ENCODE measurements at regions not wholly inside any gene's neighbourhood (a gene's known extent, or its start where the extent isn't known, plus 50 kb on each side); places are given as distances from the start of the nearest gene placed in this dataset.
"Not testable (repeated sequence)": the region's sequence is repeated elsewhere in the genome, so short reads cannot be mapped to it uniquely, and the experiment has no call there.

GRCh38 chr16:48960830-48961229 lies 320.8 kb downstream of the CBLN1 start:
- DNase-seq (ENCODE audit: extremely low read depth, low read depth), result no peak
- no peak for TF ChIP-seq CTCF (IDR thresholded peaks at IDR 0.05; ENCODE audit: low read depth, low read length)

- DNase-seq (ENCODE audit: extremely low read depth, low read depth), result no peak
Measured at GRCh38 chr16:48959747-48960146, 321.9 kb downstream of the CBLN1 start.

GRCh38 chr16:48959204-48959603 lies 322.4 kb downstream of the CBLN1 start:
- no peak for DNase-seq (ENCODE audit: extremely low read depth, low read depth)

More at GRCh38 chr16:48959747-48960146, 321.9 kb downstream of the CBLN1 start:
- no peak for TF ChIP-seq CTCF (IDR thresholded peaks at IDR 0.05; ENCODE audit: low read depth, low read length)

GRCh38 chr16:48958681-48959080 lies 323.0 kb downstream of the CBLN1 start:
- no peak for TF ChIP-seq CTCF (IDR thresholded peaks at IDR 0.05; ENCODE audit: low read depth, low read length)

More at GRCh38 chr16:48959204-48959603, 322.4 kb downstream of the CBLN1 start:
- TF ChIP-seq CTCF (IDR thresholded peaks at IDR 0.05; ENCODE audit: low read depth, low read length), result no peak

GRCh38 chr16:48956620-48957019 lies 325.0 kb downstream of the CBLN1 start:
- TF ChIP-seq CTCF (IDR thresholded peaks at IDR 0.05; ENCODE audit: low read depth, low read length), result no peak
- DNase-seq (ENCODE audit: extremely low read depth, low read depth), result no peak

More at GRCh38 chr16:48958681-48959080, 323.0 kb downstream of the CBLN1 start:
- no peak for DNase-seq (ENCODE audit: extremely low read depth, low read depth)

GRCh38 chr16:48955837-48956236 lies 325.8 kb downstream of the CBLN1 start:
- no peak for TF ChIP-seq CTCF (IDR thresholded peaks at IDR 0.05; ENCODE audit: low read depth, low read length)

GRCh38 chr16:48951621-48952125 lies 330.0 kb downstream of the CBLN1 start:
- not testable (repeated sequence) for DNase-seq (ENCODE audit: extremely low read depth, low read depth)

More at GRCh38 chr16:48955837-48956236, 325.8 kb downstream of the CBLN1 start:
- no peak for DNase-seq (ENCODE audit: extremely low read depth, low read depth)

GRCh38 chr16:48950184-48950583 lies 331.5 kb downstream of the CBLN1 start:
- TF ChIP-seq CTCF (IDR thresholded peaks at IDR 0.05; ENCODE audit: low read depth, low read length), result no peak
- DNase-seq (ENCODE audit: extremely low read depth, low read depth), result no peak
